ENCODE measurements at regions not wholly inside any gene's neighbourhood (a gene's known extent, or its start where the extent isn't known, plus 50 kb on each side); places are given as distances from the start of the nearest gene placed in this dataset.

GRCh38 chr2:52395912-52396311 is 1364.0 kb upstream of the NRXN1 start:
- no peak for TF ChIP-seq CTCF (IDR thresholded peaks at IDR 0.05)
- Histone ChIP-seq H3K4me1 (no peaks in the 10 kb centered on the region), H3K9ac (no peak overlapping the region), H2AFZ (no peak overlapping the region), H3K4me3 (ENCODE audit: low read depth, low read length) (no peak overlapping the region), H3K27ac (no peak overlapping the region), H3K4me2 (ENCODE audit: low read length) (no peak overlapping the region), H3K79me2 (no peaks in the 10 kb centered on the region), H3K36me3 (ENCODE audit: control insufficient read depth, insufficient read depth, low read length) (no peaks in the 10 kb centered on the region), H3K27me3 (ENCODE audit: control insufficient read depth, insufficient read depth, low read length) (no peaks in the 10 kb centered on the region), H3K9me3 (ENCODE audit: control insufficient read depth, low read length) (no peaks in the 10 kb centered on the region)

GRCh38 chr2:52391621-52392020 is 1359.7 kb upstream of the NRXN1 start:
- H2AFZ ChIP-seq = no peak overlapping the region
- H3K79me2 ChIP-seq = no peaks in the 10 kb centered on the region
- no peaks in the 10 kb centered on the region for H3K4me1 ChIP-seq
- no peaks in the 10 kb centered on the region for H3K9me3 ChIP-seq (ENCODE audit: control insufficient read depth, low read length)
- H3K27me3 ChIP-seq (ENCODE audit: control insufficient read depth, insufficient read depth, low read length) = no peaks in the 10 kb centered on the region
- no peak overlapping the region for H3K27ac ChIP-seq
- H3K36me3 ChIP-seq (ENCODE audit: control insufficient read depth, insufficient read depth, low read length) = no peaks in the 10 kb centered on the region
- no peak overlapping the region for H3K4me2 ChIP-seq (ENCODE audit: low read length)
- no peak overlapping the region for H3K4me3 ChIP-seq (ENCODE audit: low read depth, low read length)
- H3K9ac ChIP-seq = no peak overlapping the region
- TF ChIP-seq CTCF (IDR thresholded peaks at IDR 0.05) = no peak

- no peak for TF ChIP-seq CTCF (IDR thresholded peaks at IDR 0.05)
- no peak overlapping the region for H2AFZ ChIP-seq
- no peak overlapping the region for H3K27ac ChIP-seq
- no peak overlapping the region for H3K9ac ChIP-seq
- no peaks in the 10 kb centered on the region for H3K27me3 ChIP-seq (ENCODE audit: control insufficient read depth, insufficient read depth, low read length)
- H3K4me3 ChIP-seq (ENCODE audit: low read depth, low read length) = no peak overlapping the region
- H3K4me1 ChIP-seq = no peaks in the 10 kb centered on the region
- H3K9me3 ChIP-seq (ENCODE audit: control insufficient read depth, low read length) = no peaks in the 10 kb centered on the region
- H3K4me2 ChIP-seq (ENCODE audit: low read length) = no peak overlapping the region
- no peaks in the 10 kb centered on the region for H3K36me3 ChIP-seq (ENCODE audit: control insufficient read depth, insufficient read depth, low read length)
- H3K79me2 ChIP-seq = no peaks in the 10 kb centered on the region
Observed at GRCh38 chr2:52390651-52391050, 1358.7 kb upstream of the NRXN1 start.

- no peaks in the 10 kb centered on the region for H3K27me3 ChIP-seq (ENCODE audit: control insufficient read depth, insufficient read depth, low read length)
- TF ChIP-seq CTCF (IDR thresholded peaks at IDR 0.05) = no peak
Observed at GRCh38 chr2:52387937-52388590, 1356.1 kb upstream of the NRXN1 start.

GRCh38 chr2:52386433-52387030 is 1354.6 kb upstream of the NRXN1 start:
- no peaks in the 10 kb centered on the region for H3K79me2 ChIP-seq
- H3K27ac ChIP-seq = no peak overlapping the region
- TF ChIP-seq CTCF (IDR thresholded peaks at IDR 0.05) = no peak
- H3K4me1 ChIP-seq = no peaks in the 10 kb centered on the region
- no peak overlapping the region for H3K4me3 ChIP-seq (ENCODE audit: low read depth, low read length)
- no peak overlapping the region for H3K4me2 ChIP-seq (ENCODE audit: low read length)
- H3K9me3 ChIP-seq (ENCODE audit: control insufficient read depth, low read length) = no peaks in the 10 kb centered on the region
- H3K9ac ChIP-seq = no peak overlapping the region
- no peak overlapping the region for H2AFZ ChIP-seq
- no peaks in the 10 kb centered on the region for H3K27me3 ChIP-seq (ENCODE audit: control insufficient read depth, insufficient read depth, low read length)
- no peaks in the 10 kb centered on the region for H3K36me3 ChIP-seq (ENCODE audit: control insufficient read depth, insufficient read depth, low read length)

More at GRCh38 chr2:52387937-52388590, 1356.1 kb upstream of the NRXN1 start:
- no peak overlapping the region for H3K27ac ChIP-seq
- no peak overlapping the region for H3K4me2 ChIP-seq (ENCODE audit: low read length)
- H3K9me3 ChIP-seq (ENCODE audit: control insufficient read depth, low read length) = no peaks in the 10 kb centered on the region
- no peak overlapping the region for H3K4me3 ChIP-seq (ENCODE audit: low read depth, low read length)
- no peak overlapping the region for H2AFZ ChIP-seq
- no peak overlapping the region for H3K9ac ChIP-seq
- no peaks in the 10 kb centered on the region for H3K4me1 ChIP-seq
- no peaks in the 10 kb centered on the region for H3K36me3 ChIP-seq (ENCODE audit: control insufficient read depth, insufficient read depth, low read length)
- no peaks in the 10 kb centered on the region for H3K79me2 ChIP-seq

Measured in parathyroid adenoma (tissue), 2 donors.